Skeletal muscle satellite cell (primary cell): ENCODE measurements at regions not wholly inside any gene's neighbourhood (a gene's known extent, or its start where the extent isn't known, plus 50 kb on each side); places are given as distances from the start of the nearest gene placed in this dataset.

Experiments
- H3K27me3 ChIP-seq: 2 replicates; pipeline ENCODE4 v1.7.0; 2013; ENCODE audit warnings: low read length; ENCODE audit not compliant: control insufficient read depth, insufficient read depth
- H3K36me3 ChIP-seq: 2 replicates; pipeline ENCODE4 v1.7.0; 2013; ENCODE audit warnings: mild to moderate bottlenecking, control low read depth, low read length; ENCODE audit not compliant: insufficient read depth
- H3K4me1 ChIP-seq: 2 replicates; pipeline ENCODE4 v1.7.0; 2013; ENCODE audit warnings: low read length; ENCODE audit not compliant: control insufficient read depth, insufficient read depth
- H3K4me2 ChIP-seq: 2 replicates; pipeline ENCODE4 v1.7.0; 2013; ENCODE audit warnings: mild to moderate bottlenecking, low read length
- H3K4me3 ChIP-seq: 2 replicates; pipeline ENCODE4 v1.7.0; 2013; ENCODE audit warnings: low read length
- H3K9ac ChIP-seq: 2 replicates; pipeline ENCODE4 v1.7.0; 2013; ENCODE audit warnings: mild to moderate bottlenecking, low read depth, low read length, moderate library complexity
- H3K9me3 ChIP-seq: replicated peaks from 2 replicates; pipeline ENCODE4 v1.7.0; 2013; ENCODE audit warnings: mild to moderate bottlenecking, control low read depth, low read length

DNA sequence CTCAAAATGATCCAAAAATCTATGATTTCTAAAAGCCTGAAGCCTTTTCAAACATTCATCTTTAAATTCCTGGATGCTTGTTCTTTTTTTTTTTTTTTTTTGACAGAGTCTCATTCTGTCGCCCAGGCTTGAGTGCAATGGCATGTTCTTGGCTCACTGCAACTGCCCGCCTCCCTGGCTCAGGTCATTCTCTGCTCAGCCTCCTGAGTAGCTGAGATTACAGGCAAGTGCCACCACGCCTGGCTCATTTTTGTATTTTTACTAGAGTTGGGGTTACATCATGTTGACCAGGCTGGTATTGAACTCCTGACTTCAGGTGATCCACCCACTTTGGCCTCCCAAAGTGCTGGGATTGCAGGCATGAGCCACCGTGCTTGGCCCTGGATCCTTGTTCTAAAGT is 649.5 kb downstream of the XIRP2 start:
- Histone ChIP-seq H3K9ac (no peak overlapping the region), H3K9me3 (no peaks in the 10 kb centered on the region), H3K4me3 (no peak overlapping the region), H3K27me3 (no peaks in the 10 kb centered on the region), H3K36me3 (no peaks in the 10 kb centered on the region), H3K4me2 (no peak overlapping the region), H3K4me1 (no peaks in the 10 kb centered on the region)

DNA sequence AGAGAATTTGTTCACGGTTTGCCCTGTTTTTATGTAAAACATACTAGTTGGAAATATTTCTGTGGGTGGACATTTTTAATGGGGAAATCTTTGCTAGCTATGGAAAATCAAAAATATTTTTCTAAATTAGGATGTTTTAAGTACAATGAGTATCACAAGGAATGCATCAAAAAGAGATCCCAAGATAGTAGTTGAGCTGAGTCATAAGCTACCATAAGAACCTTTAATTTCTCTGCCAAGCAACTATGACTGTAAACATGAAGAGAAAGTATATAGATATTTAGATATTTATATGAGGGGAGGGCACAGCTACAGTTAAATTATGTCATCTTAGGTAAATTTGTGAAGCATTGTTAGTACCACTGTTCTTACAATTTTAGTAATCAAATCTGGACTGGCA is 646.2 kb downstream of the XIRP2 start:
- Histone ChIP-seq H3K27me3 (no peaks in the 10 kb centered on the region), H3K9ac (no peak overlapping the region), H3K4me2 (no peak overlapping the region), H3K36me3 (no peaks in the 10 kb centered on the region), H3K4me3 (no peak overlapping the region), H3K9me3 (no peaks in the 10 kb centered on the region), H3K4me1 (no peaks in the 10 kb centered on the region)

DNA sequence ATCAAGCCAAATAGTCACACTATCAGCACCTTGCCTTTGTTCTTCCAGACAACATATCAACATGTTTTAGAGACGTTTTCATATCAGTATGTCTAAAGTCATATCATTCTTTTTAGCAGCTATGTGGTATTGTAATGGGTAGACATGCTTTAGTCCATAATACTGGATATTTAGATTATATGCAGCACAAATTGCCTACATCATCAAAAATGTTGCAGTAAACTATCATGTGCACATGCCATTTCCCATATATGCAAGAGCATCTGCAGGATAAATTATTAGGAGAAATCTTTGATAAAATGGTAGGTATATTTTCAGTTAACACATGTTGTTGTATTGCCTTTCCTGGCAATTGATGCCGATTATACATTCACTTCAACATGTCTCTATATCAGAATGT is 636.5 kb downstream of the XIRP2 start:
- H3K4me3 ChIP-seq = no peak overlapping the region
- H3K4me2 ChIP-seq = no peak overlapping the region

DNA sequence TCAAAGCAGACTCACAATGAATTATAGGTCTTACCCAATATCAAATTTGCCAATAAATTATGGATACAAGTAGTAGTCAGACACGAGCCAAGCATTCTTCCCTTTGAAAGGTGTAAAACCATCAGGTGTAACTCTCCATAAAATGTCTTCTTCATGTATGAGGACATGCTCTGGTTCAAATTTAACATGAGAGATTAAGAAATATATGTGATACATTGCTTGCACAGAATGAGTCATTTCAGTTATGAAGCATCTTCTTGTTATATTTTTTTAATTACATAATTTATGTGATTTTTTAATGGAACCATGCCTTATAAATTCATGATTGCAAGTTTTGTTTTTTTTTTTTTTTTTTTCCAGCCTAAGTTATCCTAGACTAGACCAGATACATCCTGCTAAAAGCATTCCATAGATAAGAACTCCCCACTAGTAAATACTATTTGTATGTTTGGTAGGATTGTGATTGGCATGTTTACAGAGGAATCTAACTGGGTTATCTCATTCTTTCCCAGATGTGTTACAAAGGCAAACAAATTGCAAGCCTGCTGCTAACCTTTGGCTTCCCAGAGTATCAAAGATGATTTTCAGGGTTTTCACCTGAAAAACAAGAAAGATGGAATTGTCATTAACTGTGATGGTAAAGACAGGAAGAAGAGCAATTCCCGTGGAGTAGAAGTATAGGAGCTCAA is 621.9 kb downstream of the XIRP2 start:
- Histone ChIP-seq H3K36me3 (no peaks in the 10 kb centered on the region), H3K9ac (no peak overlapping the region), H3K4me2 (peak overlapping the region; percentile 54), H3K27me3 (no peaks in the 10 kb centered on the region), H3K4me1 (peaks cover 22% of the 10 kb centered on the region), H3K4me3 (no peak overlapping the region), H3K9me3 (no peaks in the 10 kb centered on the region)

More for the DNA sequence above, 636.5 kb downstream of the XIRP2 start:
- H3K4me1 ChIP-seq = no peaks in the 10 kb centered on the region
- no peaks in the 10 kb centered on the region for H3K27me3 ChIP-seq
- H3K9ac ChIP-seq = no peak overlapping the region
- no peaks in the 10 kb centered on the region for H3K9me3 ChIP-seq
- H3K36me3 ChIP-seq = no peaks in the 10 kb centered on the region

DNA sequence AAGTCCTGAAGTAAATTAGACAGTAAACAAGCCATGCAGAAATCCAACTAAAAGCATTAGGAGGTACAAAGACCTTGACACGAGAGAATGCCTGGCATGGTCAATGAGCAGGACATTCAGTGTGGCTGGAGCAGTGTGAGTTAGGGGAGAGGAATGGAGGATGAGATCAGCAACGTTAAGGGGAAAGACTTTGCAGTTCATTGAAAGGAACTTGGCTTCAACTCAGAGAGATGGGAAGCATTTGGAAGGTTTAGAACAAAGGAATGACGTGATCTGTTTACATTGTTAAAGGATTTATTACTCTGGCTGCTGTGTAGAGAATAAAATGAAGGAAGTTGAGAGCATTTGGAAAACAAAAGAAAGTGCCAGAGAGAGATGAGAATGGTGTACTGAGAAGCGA is 621.3 kb downstream of the XIRP2 start:
- Histone ChIP-seq H3K36me3 (no peaks in the 10 kb centered on the region), H3K4me3 (no peak overlapping the region), H3K27me3 (no peaks in the 10 kb centered on the region), H3K4me2 (peak overlapping the region; percentile 54), H3K4me1 (peaks cover 24% of the 10 kb centered on the region), H3K9me3 (no peaks in the 10 kb centered on the region), H3K9ac (no peak overlapping the region)

DNA sequence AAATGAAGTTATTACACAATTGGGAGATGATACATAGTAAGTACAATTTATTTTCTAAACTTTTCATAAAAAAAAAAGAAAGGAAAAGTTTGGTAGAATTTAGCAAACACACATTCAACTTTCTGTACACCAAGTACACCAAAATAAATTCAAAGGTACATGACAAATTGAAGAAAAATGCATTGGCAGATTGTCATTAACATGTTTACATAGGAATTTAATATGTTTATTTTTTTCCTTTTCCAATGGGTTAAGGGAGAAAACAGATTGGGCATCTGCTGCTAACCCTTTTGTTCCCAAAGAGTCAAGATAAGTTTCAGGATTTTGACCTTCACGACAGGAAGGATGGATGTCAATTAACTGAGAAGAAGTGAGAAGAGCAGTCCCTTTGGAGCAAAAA is 620.4 kb downstream of the XIRP2 start:
- Histone ChIP-seq H3K4me3 (no peak overlapping the region), H3K4me2 (no peak overlapping the region), H3K9me3 (no peaks in the 10 kb centered on the region), H3K27me3 (no peaks in the 10 kb centered on the region), H3K9ac (no peak overlapping the region), H3K36me3 (no peaks in the 10 kb centered on the region), H3K4me1 (peaks cover 33% of the 10 kb centered on the region)

DNA sequence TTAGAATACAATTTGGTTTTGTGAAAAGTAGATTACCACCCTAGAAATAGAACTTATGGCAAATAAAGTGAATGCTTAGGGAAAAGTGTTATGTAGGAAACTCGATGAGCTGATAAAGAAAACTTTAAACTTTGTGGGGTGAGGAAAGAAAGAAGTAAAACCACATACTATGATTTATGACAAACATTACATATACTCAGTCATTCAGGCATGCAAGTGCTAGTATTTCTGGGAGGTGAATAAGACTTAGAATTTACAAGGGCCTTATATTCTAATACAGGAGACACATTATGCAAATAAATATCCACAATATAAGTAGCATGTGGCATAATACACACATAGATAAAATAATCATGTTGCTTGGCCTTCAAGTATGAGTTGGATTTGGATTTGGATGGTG is 618.1 kb downstream of the XIRP2 start:
- H3K4me1 ChIP-seq = peaks cover 35% of the 10 kb centered on the region
- no peak overlapping the region for H3K4me2 ChIP-seq
- H3K27me3 ChIP-seq = no peaks in the 10 kb centered on the region

DNA sequence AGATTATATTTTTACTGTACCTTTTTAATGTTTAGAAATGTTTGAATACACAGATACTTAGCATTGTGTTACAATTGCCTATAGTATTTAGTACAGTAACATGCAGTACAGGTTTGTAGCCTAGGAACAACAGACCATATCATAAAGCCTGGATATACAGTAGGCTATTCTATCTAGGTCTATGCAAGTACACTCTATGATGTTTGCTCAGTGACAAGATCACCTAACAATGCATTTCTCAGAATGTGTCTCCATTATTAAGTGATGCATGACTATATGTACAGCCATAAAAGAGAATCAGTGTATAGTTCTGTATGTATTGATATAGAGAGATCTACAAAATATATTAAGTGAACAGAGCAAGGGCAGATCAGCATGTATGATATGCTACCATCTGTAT is 616.4 kb downstream of the XIRP2 start:
- no peak overlapping the region for H3K9ac ChIP-seq
- no peaks in the 10 kb centered on the region for H3K9me3 ChIP-seq
- no peak overlapping the region for H3K4me3 ChIP-seq
- H3K36me3 ChIP-seq = no peaks in the 10 kb centered on the region
- peaks cover 27% of the 10 kb centered on the region for H3K4me1 ChIP-seq
- H3K4me2 ChIP-seq = no peak overlapping the region
- no peaks in the 10 kb centered on the region for H3K27me3 ChIP-seq

More for the DNA sequence above, 618.1 kb downstream of the XIRP2 start:
- no peaks in the 10 kb centered on the region for H3K9me3 ChIP-seq
- H3K4me3 ChIP-seq = no peak overlapping the region
- no peak overlapping the region for H3K9ac ChIP-seq
- H3K36me3 ChIP-seq = no peaks in the 10 kb centered on the region

DNA sequence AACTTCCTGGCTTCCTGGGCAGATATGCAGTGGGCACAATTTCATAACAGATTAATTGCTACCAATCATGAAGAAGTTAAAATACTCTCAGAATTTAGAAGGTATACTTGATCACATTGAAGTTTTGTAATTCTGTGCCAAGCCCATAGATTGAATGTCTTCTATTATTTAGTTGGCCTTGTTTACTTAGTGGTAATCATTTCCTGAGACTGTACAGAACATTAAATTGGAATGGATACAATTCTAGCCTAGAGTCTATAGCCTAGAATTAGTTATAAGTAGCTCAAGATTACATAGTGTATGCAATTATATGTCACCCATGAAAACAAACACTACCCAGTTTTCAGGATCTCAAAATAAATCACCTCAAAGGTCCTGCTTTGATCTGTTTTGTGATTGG is 615.8 kb downstream of the XIRP2 start:
- H3K4me1 ChIP-seq = peaks cover 20% of the 10 kb centered on the region
- no peak overlapping the region for H3K4me2 ChIP-seq
- H3K9ac ChIP-seq = no peak overlapping the region
- no peaks in the 10 kb centered on the region for H3K27me3 ChIP-seq
- H3K9me3 ChIP-seq = no peaks in the 10 kb centered on the region
- H3K36me3 ChIP-seq = no peaks in the 10 kb centered on the region
- no peak overlapping the region for H3K4me3 ChIP-seq

DNA sequence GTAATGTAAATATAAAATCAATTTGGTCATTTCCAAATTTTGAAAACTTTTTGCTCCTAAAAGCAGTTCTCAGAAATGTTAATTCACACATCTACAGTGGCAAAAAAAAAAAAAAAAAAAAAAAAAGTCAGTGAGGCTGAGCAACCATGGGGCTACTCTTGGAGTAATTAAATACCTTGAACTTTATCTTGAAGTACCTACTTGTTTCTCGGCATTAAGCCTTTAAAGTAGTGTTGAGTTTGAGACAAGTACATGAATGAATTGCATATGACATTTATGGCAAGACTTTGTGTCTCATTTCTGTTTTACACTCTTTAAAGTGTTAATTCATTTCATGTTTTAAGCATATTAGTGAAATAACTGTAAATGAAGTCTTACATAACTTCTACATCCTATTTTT is 613.3 kb downstream of the XIRP2 start:
- H3K9ac ChIP-seq = no peak overlapping the region
- no peak overlapping the region for H3K4me3 ChIP-seq
- H3K9me3 ChIP-seq = no peaks in the 10 kb centered on the region
- no peak overlapping the region for H3K4me2 ChIP-seq
- no peaks in the 10 kb centered on the region for H3K36me3 ChIP-seq
- H3K4me1 ChIP-seq = peaks cover 13% of the 10 kb centered on the region
- H3K27me3 ChIP-seq = no peaks in the 10 kb centered on the region

DNA sequence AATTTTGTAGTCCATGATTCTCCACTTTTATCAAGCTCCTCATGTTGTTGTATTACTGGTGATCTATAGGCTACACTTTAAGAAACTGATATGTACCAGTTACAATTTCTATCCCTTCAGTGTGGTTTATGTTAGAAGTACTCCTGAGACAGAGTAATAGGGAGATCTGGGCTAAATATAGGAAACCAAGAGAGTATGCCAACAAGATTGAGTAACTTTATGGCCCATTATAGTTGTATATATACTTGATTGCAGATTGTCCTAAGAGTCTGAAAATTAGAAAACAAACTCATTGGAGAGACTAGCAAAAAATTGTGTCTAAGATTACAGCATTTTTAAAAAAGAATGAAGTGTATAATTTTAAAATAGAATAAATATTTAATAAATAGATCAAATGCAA is 605.6 kb downstream of the XIRP2 start:
- no peaks in the 10 kb centered on the region for H3K27me3 ChIP-seq
- H3K9me3 ChIP-seq = no peaks in the 10 kb centered on the region
- H3K36me3 ChIP-seq = no peaks in the 10 kb centered on the region
- H3K4me2 ChIP-seq = no peak overlapping the region
- H3K9ac ChIP-seq = no peak overlapping the region
- no peak overlapping the region for H3K4me3 ChIP-seq
- H3K4me1 ChIP-seq = peaks cover 6% of the 10 kb centered on the region

DNA sequence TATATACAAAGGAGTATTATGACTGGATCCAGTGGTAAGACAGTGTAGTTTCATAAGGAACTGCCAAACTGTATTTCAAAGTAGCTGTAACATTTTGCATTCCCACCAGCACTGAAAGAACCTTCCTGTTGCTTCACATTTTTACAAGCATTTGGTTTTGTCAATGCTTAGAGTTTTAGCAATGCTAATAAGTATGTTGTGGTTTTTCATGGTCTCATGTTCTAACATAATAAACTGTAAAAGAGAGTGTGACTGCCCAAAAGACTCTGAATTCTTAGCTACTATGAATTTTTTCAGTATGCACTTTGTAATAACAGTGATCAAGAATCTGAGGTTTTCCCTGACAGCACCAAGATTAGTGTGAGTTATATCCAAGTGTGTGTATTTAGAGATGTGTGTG is 604.2 kb downstream of the XIRP2 start:
- no peak overlapping the region for H3K4me2 ChIP-seq
- H3K4me1 ChIP-seq = peaks cover 6% of the 10 kb centered on the region
- no peaks in the 10 kb centered on the region for H3K36me3 ChIP-seq
- H3K27me3 ChIP-seq = no peaks in the 10 kb centered on the region
- H3K9ac ChIP-seq = no peak overlapping the region
- no peak overlapping the region for H3K4me3 ChIP-seq
- H3K9me3 ChIP-seq = no peaks in the 10 kb centered on the region
